ENCODE measurements at regions not wholly inside any gene's neighbourhood (a gene's known extent, or its start where the extent isn't known, plus 50 kb on each side); places are given as distances from the start of the nearest gene placed in this dataset.

DNA sequence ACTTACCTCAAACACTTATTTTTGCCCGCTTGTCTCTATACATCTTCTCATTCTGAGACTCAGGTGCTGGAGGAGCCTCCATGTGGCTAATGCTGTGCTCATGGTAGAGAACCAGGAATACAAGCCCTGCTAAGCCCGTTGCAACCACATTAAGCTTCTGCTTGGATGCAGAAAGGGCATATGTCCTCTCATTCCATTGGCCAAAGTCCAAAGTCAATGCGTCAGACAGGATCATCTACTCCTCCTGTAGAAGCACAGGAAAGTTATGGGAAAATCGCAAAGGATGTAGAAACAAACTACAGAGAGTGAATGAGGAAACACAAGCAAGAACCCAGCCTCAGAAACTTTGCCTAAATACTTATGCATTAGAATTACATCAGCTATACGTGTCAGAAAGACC is 124.5 kb upstream of the AGA start:
- no peaks in the 10 kb centered on the region for H3K36me3 ChIP-seq (ENCODE audit: control insufficient read depth in 3 of 3, insufficient read depth in 3 of 3, low read length in 3 of 3)

DNA sequence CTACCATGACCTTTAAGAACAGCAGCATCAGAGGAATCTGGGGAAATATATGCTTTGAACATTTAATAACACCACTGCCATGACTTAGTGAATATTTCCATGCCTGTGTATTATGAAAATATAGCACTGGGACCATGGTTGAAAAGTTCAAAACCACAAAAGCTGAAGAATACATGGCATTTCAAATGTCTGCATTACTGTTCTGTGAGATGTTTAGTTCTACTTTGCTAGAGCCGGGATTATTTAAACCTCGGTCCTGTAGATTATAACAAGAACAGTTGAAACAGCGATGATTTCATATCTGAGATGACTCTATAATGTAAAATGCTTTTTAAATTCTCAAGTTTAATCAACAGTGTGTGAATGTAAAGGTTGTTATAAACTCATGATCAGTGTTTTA is 126.7 kb upstream of the AGA start:
- Histone ChIP-seq H3K4me3 (ENCODE audit: low read length in 3 of 3) (no peak overlapping the region), H3K4me1 (ENCODE audit: control insufficient read depth in 3 of 3, insufficient read depth in 3 of 3, low read length in 3 of 3) (no peaks in the 10 kb centered on the region)

More for the DNA sequence above, 124.5 kb upstream of the AGA start:
- Histone ChIP-seq H3K9me3 (ENCODE audit: control insufficient read depth in 3 of 3, low read length in 3 of 3) (no peaks in the 10 kb centered on the region), H3K4me3 (ENCODE audit: low read length in 3 of 3) (no peak overlapping the region), H3K9ac (ENCODE audit: low read depth in 1 of 3, low read length in 3 of 3) (no peak overlapping the region), H3K4me1 (ENCODE audit: control insufficient read depth in 3 of 3, insufficient read depth in 3 of 3, low read length in 3 of 3) (no peaks in the 10 kb centered on the region), H3K27me3 (ENCODE audit: control insufficient read depth in 3 of 3, insufficient read depth in 3 of 3, low read length in 3 of 3) (no peaks in the 10 kb centered on the region), H3K27ac (ENCODE audit: low read depth, low read length) (no peak overlapping the region)

DNA sequence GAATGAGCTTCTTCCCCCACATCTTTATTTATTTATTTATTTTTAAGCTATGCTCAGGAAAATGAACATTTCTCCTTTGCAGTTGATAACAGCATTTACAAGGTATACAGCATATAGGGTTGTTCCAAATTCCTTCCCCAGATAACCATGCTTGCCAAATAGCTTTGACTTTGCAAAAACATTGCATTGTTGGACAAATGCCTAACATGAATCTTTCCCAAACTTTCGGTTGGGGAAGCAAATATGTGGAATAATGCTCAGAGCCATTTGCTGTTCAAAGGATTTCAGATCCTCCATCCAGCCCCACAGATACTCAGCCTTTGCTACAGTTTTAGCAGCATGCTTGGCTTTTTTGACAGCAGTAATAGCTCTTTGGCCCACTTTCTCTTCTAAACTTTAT is 127.2 kb upstream of the AGA start:
- no peaks in the 10 kb centered on the region for H3K9me3 ChIP-seq (ENCODE audit: control insufficient read depth in 3 of 3, low read length in 3 of 3)
- no peak overlapping the region for H3K4me3 ChIP-seq (ENCODE audit: low read length in 3 of 3)

More for the DNA sequence above, 126.7 kb upstream of the AGA start:
- Histone ChIP-seq H3K36me3 (ENCODE audit: control insufficient read depth in 3 of 3, insufficient read depth in 3 of 3, low read length in 3 of 3) (no peaks in the 10 kb centered on the region), H3K27ac (ENCODE audit: low read depth, low read length) (no peak overlapping the region), H3K9me3 (ENCODE audit: control insufficient read depth in 3 of 3, low read length in 3 of 3) (no peaks in the 10 kb centered on the region), H3K9ac (ENCODE audit: low read depth in 1 of 3, low read length in 3 of 3) (no peak overlapping the region), H3K27me3 (ENCODE audit: control insufficient read depth in 3 of 3, insufficient read depth in 3 of 3, low read length in 3 of 3) (no peaks in the 10 kb centered on the region)

DNA sequence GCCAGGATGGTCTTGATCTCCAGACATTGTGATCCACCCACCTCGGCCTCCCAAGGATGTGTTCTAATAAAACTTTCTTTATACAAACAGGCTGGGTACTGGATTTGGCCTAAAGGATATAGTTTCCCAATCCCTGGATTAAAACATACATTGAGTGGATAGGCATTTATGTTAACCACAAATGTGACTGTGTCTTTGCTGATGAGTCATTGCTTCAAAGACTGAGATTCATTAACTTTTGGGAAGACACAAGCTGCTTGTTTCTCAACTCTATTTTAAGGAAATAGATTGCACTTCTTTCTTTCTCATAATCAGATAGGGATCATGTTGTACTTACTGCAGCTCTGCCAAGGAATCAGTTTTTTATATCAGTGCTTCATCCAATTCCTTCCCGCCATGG is 131.3 kb upstream of the AGA start:
- no peaks in the 10 kb centered on the region for H3K27me3 ChIP-seq (ENCODE audit: control insufficient read depth in 3 of 3, insufficient read depth in 3 of 3, low read length in 3 of 3)
- no peak overlapping the region for H3K4me3 ChIP-seq (ENCODE audit: low read length in 3 of 3)

More for the DNA sequence above, 127.2 kb upstream of the AGA start:
- no peak overlapping the region for H3K9ac ChIP-seq (ENCODE audit: low read depth in 1 of 3, low read length in 3 of 3)
- no peaks in the 10 kb centered on the region for H3K4me1 ChIP-seq (ENCODE audit: control insufficient read depth in 3 of 3, insufficient read depth in 3 of 3, low read length in 3 of 3)
- H3K27ac ChIP-seq (ENCODE audit: low read depth, low read length): no peak overlapping the region
- no peaks in the 10 kb centered on the region for H3K36me3 ChIP-seq (ENCODE audit: control insufficient read depth in 3 of 3, insufficient read depth in 3 of 3, low read length in 3 of 3)
- H3K27me3 ChIP-seq (ENCODE audit: control insufficient read depth in 3 of 3, insufficient read depth in 3 of 3, low read length in 3 of 3): no peaks in the 10 kb centered on the region

DNA sequence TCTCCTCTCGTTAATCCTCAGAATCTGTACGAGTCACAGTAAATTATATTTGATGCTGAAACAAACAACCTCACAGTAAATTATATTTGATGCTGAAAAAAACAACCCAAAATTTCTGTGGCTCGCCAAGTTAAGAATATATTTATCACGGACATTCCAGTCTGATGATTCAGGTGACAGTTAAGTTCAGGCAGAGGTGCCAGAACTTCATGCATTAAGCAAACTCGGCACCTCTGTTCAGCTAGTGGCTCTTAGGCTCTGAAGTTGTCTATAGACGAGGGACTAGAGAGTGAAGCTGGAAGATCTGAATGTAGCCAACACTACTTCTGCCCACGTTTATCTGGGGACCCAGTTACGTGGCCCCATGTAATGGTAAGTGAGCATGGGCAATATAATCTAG is 132.2 kb upstream of the AGA start:
- Histone ChIP-seq H3K9me3 (ENCODE audit: control insufficient read depth in 3 of 3, low read length in 3 of 3) (no peaks in the 10 kb centered on the region), H3K27ac (ENCODE audit: low read depth, low read length) (no peak overlapping the region), H3K4me3 (ENCODE audit: low read length in 3 of 3) (no peak overlapping the region), H3K36me3 (ENCODE audit: control insufficient read depth in 3 of 3, insufficient read depth in 3 of 3, low read length in 3 of 3) (no peaks in the 10 kb centered on the region), H3K27me3 (ENCODE audit: control insufficient read depth in 3 of 3, insufficient read depth in 3 of 3, low read length in 3 of 3) (no peaks in the 10 kb centered on the region), H3K4me1 (ENCODE audit: control insufficient read depth in 3 of 3, insufficient read depth in 3 of 3, low read length in 3 of 3) (peaks cover 0 to 3% (median 0%) of the 10 kb centered on the region in 3 donors), H3K9ac (ENCODE audit: low read depth in 1 of 3, low read length in 3 of 3) (no peak overlapping the region)

More for the DNA sequence above, 131.3 kb upstream of the AGA start:
- no peak overlapping the region for H3K9ac ChIP-seq (ENCODE audit: low read depth in 1 of 3, low read length in 3 of 3)
- H3K27ac ChIP-seq (ENCODE audit: low read depth, low read length): no peak overlapping the region
- H3K36me3 ChIP-seq (ENCODE audit: control insufficient read depth in 3 of 3, insufficient read depth in 3 of 3, low read length in 3 of 3): no peaks in the 10 kb centered on the region
- H3K4me1 ChIP-seq (ENCODE audit: control insufficient read depth in 3 of 3, insufficient read depth in 3 of 3, low read length in 3 of 3): peaks cover 0 to 3% (median 0%) of the 10 kb centered on the region in 3 donors
- no peaks in the 10 kb centered on the region for H3K9me3 ChIP-seq (ENCODE audit: control insufficient read depth in 3 of 3, low read length in 3 of 3)

DNA sequence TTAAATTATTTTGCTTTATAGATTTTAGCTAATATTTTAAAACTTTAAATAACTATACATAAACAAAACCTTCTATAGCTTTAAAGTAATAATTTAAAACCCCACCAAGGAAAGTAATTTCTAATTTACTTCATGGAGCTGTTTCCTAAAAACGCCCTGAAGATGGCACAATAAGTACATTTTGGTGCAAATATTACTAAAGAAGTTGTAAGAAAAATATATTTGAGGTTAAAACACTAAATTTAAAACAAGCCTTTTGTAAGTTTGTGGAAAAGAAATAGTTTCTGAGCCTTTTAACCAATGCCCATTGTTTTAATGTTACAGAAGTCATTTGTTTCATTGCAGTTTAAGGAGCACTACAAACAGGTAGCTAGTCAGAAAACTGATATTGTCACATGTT is 137.4 kb upstream of the AGA start:
- Histone ChIP-seq H3K4me1 (ENCODE audit: control insufficient read depth in 3 of 3, insufficient read depth in 3 of 3, low read length in 3 of 3) (peaks cover 0 to 1% (median 0%) of the 10 kb centered on the region in 3 donors), H3K27ac (ENCODE audit: low read depth, low read length) (no peak overlapping the region), H3K27me3 (ENCODE audit: control insufficient read depth in 3 of 3, insufficient read depth in 3 of 3, low read length in 3 of 3) (no peaks in the 10 kb centered on the region), H3K36me3 (ENCODE audit: control insufficient read depth in 3 of 3, insufficient read depth in 3 of 3, low read length in 3 of 3) (no peaks in the 10 kb centered on the region), H3K9ac (ENCODE audit: low read depth in 1 of 3, low read length in 3 of 3) (no peak overlapping the region), H3K4me3 (ENCODE audit: low read length in 3 of 3) (no peak overlapping the region), H3K9me3 (ENCODE audit: control insufficient read depth in 3 of 3, low read length in 3 of 3) (no peaks in the 10 kb centered on the region)

DNA sequence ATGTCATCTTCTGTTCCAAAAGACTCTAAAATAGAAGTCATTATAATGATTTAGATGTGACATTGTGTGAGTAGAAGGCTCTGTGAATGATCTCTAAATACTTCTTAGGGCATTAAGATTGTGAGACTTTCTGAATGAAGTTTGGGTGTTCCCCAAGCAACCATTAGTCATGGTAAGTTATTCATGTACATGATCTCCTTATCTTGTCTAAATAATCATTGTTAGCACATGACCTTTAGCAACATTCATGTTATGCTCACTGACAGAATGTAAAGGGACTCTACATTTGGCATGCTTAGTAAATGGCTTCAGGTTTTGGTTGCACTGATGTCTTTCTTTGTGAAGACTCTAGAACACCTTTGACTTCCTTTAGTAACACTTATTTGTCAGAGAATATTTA is 140.8 kb upstream of the AGA start:
- Histone ChIP-seq H3K27me3 (ENCODE audit: control insufficient read depth in 3 of 3, insufficient read depth in 3 of 3, low read length in 3 of 3) (no peaks in the 10 kb centered on the region), H3K27ac (ENCODE audit: low read depth, low read length) (no peak overlapping the region), H3K4me1 (ENCODE audit: control insufficient read depth in 3 of 3, insufficient read depth in 3 of 3, low read length in 3 of 3) (no peaks in the 10 kb centered on the region), H3K9me3 (ENCODE audit: control insufficient read depth in 3 of 3, low read length in 3 of 3) (no peaks in the 10 kb centered on the region), H3K36me3 (ENCODE audit: control insufficient read depth in 3 of 3, insufficient read depth in 3 of 3, low read length in 3 of 3) (no peaks in the 10 kb centered on the region), H3K4me3 (ENCODE audit: low read length in 3 of 3) (no peak overlapping the region), H3K9ac (ENCODE audit: low read depth in 1 of 3, low read length in 3 of 3) (no peak overlapping the region)

DNA sequence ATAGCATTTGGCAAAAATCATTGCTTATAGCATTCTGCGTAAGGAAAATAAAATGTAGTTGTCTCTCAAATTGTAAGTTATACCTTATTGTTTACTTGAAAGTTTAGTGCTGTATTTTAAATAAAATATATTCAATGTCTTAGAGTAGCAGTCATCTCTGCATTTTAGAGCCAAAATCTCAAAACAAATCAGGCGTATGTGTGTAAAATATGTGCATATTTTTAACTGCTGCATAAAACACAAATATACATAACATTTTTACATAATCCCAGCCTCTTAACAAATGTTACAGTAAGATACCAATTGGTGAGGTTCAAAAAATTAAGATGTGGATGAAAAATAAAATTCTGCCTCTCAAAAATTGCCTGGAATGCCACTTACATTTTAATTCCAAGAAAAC is 145.8 kb upstream of the AGA start:
- no peak overlapping the region for H3K4me3 ChIP-seq (ENCODE audit: low read length in 3 of 3)
- no peak overlapping the region for H3K9ac ChIP-seq (ENCODE audit: low read depth in 1 of 3, low read length in 3 of 3)
- no peaks in the 10 kb centered on the region for H3K36me3 ChIP-seq (ENCODE audit: control insufficient read depth in 3 of 3, insufficient read depth in 3 of 3, low read length in 3 of 3)
- H3K27ac ChIP-seq (ENCODE audit: low read depth, low read length): no peak overlapping the region
- no peaks in the 10 kb centered on the region for H3K4me1 ChIP-seq (ENCODE audit: control insufficient read depth in 3 of 3, insufficient read depth in 3 of 3, low read length in 3 of 3)
- no peaks in the 10 kb centered on the region for H3K27me3 ChIP-seq (ENCODE audit: control insufficient read depth in 3 of 3, insufficient read depth in 3 of 3, low read length in 3 of 3)
- H3K9me3 ChIP-seq (ENCODE audit: control insufficient read depth in 3 of 3, low read length in 3 of 3): no peaks in the 10 kb centered on the region

DNA sequence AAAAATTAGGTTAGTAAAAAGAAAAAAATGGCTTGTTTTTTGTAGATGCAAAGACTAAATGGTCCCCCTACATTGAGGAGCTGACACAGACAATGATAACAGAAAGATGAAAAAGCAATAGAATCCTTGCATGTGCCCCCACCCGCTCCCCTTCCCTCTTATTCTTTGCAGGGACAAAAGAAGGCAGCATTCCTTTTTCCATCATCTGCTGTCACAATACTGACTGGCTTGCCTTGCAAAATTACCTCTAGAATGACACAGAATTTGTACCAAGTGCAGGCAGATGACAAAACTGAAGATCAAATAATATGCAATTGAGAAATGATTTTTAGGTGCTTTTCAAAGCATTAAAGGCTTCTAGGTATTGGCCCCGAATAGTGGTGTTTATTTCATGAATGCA is 153.1 kb upstream of the AGA start:
- no peaks in the 10 kb centered on the region for H3K4me1 ChIP-seq (ENCODE audit: control insufficient read depth in 3 of 3, insufficient read depth in 3 of 3, low read length in 3 of 3)
- H3K9me3 ChIP-seq (ENCODE audit: control insufficient read depth in 3 of 3, low read length in 3 of 3): no peaks in the 10 kb centered on the region
- no peak overlapping the region for H3K4me3 ChIP-seq (ENCODE audit: low read length in 3 of 3)
- H3K27ac ChIP-seq (ENCODE audit: low read depth, low read length): no peak overlapping the region
- no peaks in the 10 kb centered on the region for H3K27me3 ChIP-seq (ENCODE audit: control insufficient read depth in 3 of 3, insufficient read depth in 3 of 3, low read length in 3 of 3)
- H3K9ac ChIP-seq (ENCODE audit: low read depth in 1 of 3, low read length in 3 of 3): no peak overlapping the region
- H3K36me3 ChIP-seq (ENCODE audit: control insufficient read depth in 3 of 3, insufficient read depth in 3 of 3, low read length in 3 of 3): no peaks in the 10 kb centered on the region

DNA sequence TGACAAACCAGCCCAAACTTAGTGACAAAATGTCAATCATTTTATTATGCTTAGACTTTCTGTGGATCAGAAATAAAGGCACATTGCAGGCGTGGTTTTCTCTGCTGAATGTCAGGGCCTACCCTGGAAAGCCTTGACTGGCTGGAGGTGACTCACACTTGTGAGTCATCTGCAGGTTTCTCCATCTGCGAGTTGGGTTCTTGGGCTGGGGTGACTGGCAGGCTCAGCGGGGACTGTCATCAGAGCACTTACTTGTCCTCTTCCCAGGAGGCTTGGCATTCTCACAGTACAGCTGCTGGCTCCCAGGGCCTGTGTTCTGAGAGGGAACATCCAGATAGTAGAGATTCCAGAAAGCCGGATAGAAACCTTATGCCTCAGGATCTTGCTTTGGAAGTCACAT is 153.8 kb upstream of the AGA start:
- no peaks in the 10 kb centered on the region for H3K9me3 ChIP-seq (ENCODE audit: control insufficient read depth in 3 of 3, low read length in 3 of 3)

DNA sequence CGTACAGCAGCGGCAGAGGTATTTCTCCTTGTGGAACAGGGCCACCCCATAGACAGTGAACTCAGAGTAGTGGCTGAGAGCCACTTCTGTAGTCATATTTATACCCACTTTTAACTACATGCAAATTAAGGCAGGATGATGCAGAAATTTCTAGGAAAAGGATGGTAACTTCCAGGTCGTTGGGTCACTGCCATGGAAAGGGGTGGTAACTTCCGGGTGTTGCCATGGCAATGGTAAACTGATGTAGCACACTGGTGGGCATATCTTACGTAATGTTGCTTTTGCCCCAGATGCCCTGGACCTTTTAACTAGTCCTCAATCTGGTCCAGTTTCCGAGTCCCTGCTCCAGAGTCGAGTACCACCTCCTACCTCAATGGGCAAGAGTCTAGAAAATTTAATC is 154.8 kb upstream of the AGA start:
- Histone ChIP-seq H3K27me3 (ENCODE audit: control insufficient read depth in 3 of 3, insufficient read depth in 3 of 3, low read length in 3 of 3) (no peaks in the 10 kb centered on the region), H3K4me1 (ENCODE audit: control insufficient read depth in 3 of 3, insufficient read depth in 3 of 3, low read length in 3 of 3) (no peaks in the 10 kb centered on the region), H3K9me3 (ENCODE audit: control insufficient read depth in 3 of 3, low read length in 3 of 3) (no peaks in the 10 kb centered on the region), H3K27ac (ENCODE audit: low read depth, low read length) (no peak overlapping the region), H3K9ac (ENCODE audit: low read depth in 1 of 3, low read length in 3 of 3) (no peak overlapping the region), H3K36me3 (ENCODE audit: control insufficient read depth in 3 of 3, insufficient read depth in 3 of 3, low read length in 3 of 3) (no peaks in the 10 kb centered on the region), H3K4me3 (ENCODE audit: low read length in 3 of 3) (no peak overlapping the region)

More for the DNA sequence above, 153.8 kb upstream of the AGA start:
- Histone ChIP-seq H3K4me1 (ENCODE audit: control insufficient read depth in 3 of 3, insufficient read depth in 3 of 3, low read length in 3 of 3) (no peaks in the 10 kb centered on the region), H3K4me3 (ENCODE audit: low read length in 3 of 3) (no peak overlapping the region), H3K9ac (ENCODE audit: low read depth in 1 of 3, low read length in 3 of 3) (no peak overlapping the region), H3K27ac (ENCODE audit: low read depth, low read length) (no peak overlapping the region), H3K27me3 (ENCODE audit: control insufficient read depth in 3 of 3, insufficient read depth in 3 of 3, low read length in 3 of 3) (no peaks in the 10 kb centered on the region), H3K36me3 (ENCODE audit: control insufficient read depth in 3 of 3, insufficient read depth in 3 of 3, low read length in 3 of 3) (no peaks in the 10 kb centered on the region)

Data from skeletal muscle tissue (tissue), 3 donors.